ENCODE measurements at regions not wholly inside any gene's neighbourhood (a gene's known extent, or its start where the extent isn't known, plus 50 kb on each side); places are given as distances from the start of the nearest gene placed in this dataset.

GRCh38 chr13:69124996-69125395 lies 982.6 kb upstream of the ATXN8OS start:
- no peaks in the 10 kb centered on the region for H3K4me1 Mint-ChIP-seq
- Histone ChIP-seq H3K36me3 (no peaks in the 10 kb centered on the region), H3K4me1 (no peaks in the 10 kb centered on the region), H3K4me3 (no peak overlapping the region), H3K79me2 (ENCODE audit: low read depth) (no peaks in the 10 kb centered on the region), H3K27ac (no peak overlapping the region), H3F3A (ENCODE audit: low read depth) (no peaks in the 10 kb centered on the region), H3K4me2 (no peak overlapping the region), H3K27me3 (no peaks in the 10 kb centered on the region), H3K9me3 (ENCODE audit: low read depth) (no peaks in the 10 kb centered on the region), H2AFZ (replicated peaks) (no peak overlapping the region), H4K20me1 (ENCODE audit: low read depth) (no peaks in the 10 kb centered on the region), H3K9ac (no peak overlapping the region)
- no peak overlapping the region for H3K27ac Mint-ChIP-seq
- H3K4me3 Mint-ChIP-seq: no peak overlapping the region
- DNase-seq (ENCODE audit: low spot score): no peak
- H3K9me3 Mint-ChIP-seq: peaks cover 2% of the 10 kb centered on the region
- TF ChIP-seq EZH2phosphoT487 (IDR thresholded peaks at IDR 0.05) (no peak), CTCF (IDR thresholded peaks at IDR 0.05) (no peak), EZH2 (IDR thresholded peaks at IDR 0.05) (no peak)
- H3K36me3 Mint-ChIP-seq: no peaks in the 10 kb centered on the region
- H3K27me3 Mint-ChIP-seq (ENCODE audit: insufficient read depth, low read depth): no peaks in the 10 kb centered on the region

- Histone ChIP-seq H4K20me1 (ENCODE audit: low read depth) (no peaks in the 10 kb centered on the region), H3K4me3 (no peak overlapping the region), H2AFZ (replicated peaks) (peak overlapping the region; percentile 87), H3F3A (ENCODE audit: low read depth) (no peaks in the 10 kb centered on the region), H3K9me3 (ENCODE audit: low read depth) (no peaks in the 10 kb centered on the region), H3K4me1 (no peaks in the 10 kb centered on the region), H3K9ac (no peak overlapping the region), H3K27ac (no peak overlapping the region), H3K27me3 (no peaks in the 10 kb centered on the region), H3K4me2 (no peak overlapping the region), H3K79me2 (ENCODE audit: low read depth) (no peaks in the 10 kb centered on the region), H3K36me3 (no peaks in the 10 kb centered on the region)
- peaks cover 19% of the 10 kb centered on the region for H3K9me3 Mint-ChIP-seq
- TF ChIP-seq CTCF (IDR thresholded peaks at IDR 0.05): no peak
- no peak for TF ChIP-seq EZH2phosphoT487 (IDR thresholded peaks at IDR 0.05)
- TF ChIP-seq EZH2 (IDR thresholded peaks at IDR 0.05): no peak
- peak; percentile 15 for DNase-seq (ENCODE audit: low spot score)
- no peak overlapping the region for H3K27ac Mint-ChIP-seq
- H3K36me3 Mint-ChIP-seq: no peaks in the 10 kb centered on the region
- no peaks in the 10 kb centered on the region for H3K4me1 Mint-ChIP-seq
- no peaks in the 10 kb centered on the region for H3K27me3 Mint-ChIP-seq (ENCODE audit: insufficient read depth, low read depth)
- H3K4me3 Mint-ChIP-seq: no peak overlapping the region
Observed at GRCh38 chr13:69109891-69110525, 997.6 kb upstream of the ATXN8OS start.

DNA sequence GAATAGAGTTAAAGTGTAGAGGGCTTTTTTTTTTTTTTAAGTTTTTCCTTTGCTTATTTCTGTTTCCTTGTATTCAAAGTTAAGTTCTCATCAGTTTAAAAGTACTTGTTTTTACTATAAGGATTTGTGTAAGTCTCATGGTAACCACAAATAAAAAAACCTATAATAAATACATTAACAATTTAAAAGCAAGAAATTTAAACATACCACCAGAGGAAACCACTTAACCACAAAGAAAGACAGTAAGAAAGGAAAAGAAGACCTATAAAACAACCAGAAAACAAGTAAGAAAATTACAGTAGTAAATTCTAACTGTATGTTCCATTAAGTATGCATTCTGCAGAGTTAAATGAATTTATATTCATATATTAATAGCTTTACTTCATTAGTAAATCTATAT lies 999.1 kb upstream of the ATXN8OS start:
- H3K27me3 Mint-ChIP-seq (ENCODE audit: insufficient read depth, low read depth): no peaks in the 10 kb centered on the region
- Histone ChIP-seq H3K27ac (no peak overlapping the region), H3K9ac (no peak overlapping the region), H3K4me1 (no peaks in the 10 kb centered on the region), H3K27me3 (no peaks in the 10 kb centered on the region), H3K79me2 (ENCODE audit: low read depth) (no peaks in the 10 kb centered on the region), H2AFZ (replicated peaks) (no peak overlapping the region), H3F3A (ENCODE audit: low read depth) (no peaks in the 10 kb centered on the region), H4K20me1 (ENCODE audit: low read depth) (no peaks in the 10 kb centered on the region), H3K4me2 (no peak overlapping the region), H3K9me3 (ENCODE audit: low read depth) (no peaks in the 10 kb centered on the region), H3K36me3 (no peaks in the 10 kb centered on the region), H3K4me3 (no peak overlapping the region)
- H3K9me3 Mint-ChIP-seq: peaks cover 19% of the 10 kb centered on the region
- H3K27ac Mint-ChIP-seq: no peak overlapping the region
- H3K4me1 Mint-ChIP-seq: no peaks in the 10 kb centered on the region
- H3K4me3 Mint-ChIP-seq: no peak overlapping the region
- TF ChIP-seq CTCF (IDR thresholded peaks at IDR 0.05) (peak; percentile 34), EZH2phosphoT487 (IDR thresholded peaks at IDR 0.05) (no peak), EZH2 (IDR thresholded peaks at IDR 0.05) (no peak)
- no peaks in the 10 kb centered on the region for H3K36me3 Mint-ChIP-seq
- no peak for DNase-seq (ENCODE audit: low spot score)

All from neural progenitor cell (in vitro differentiated cells).